ENCODE measurements at regions not wholly inside any gene's neighbourhood (a gene's known extent, or its start where the extent isn't known, plus 50 kb on each side); places are given as distances from the start of the nearest gene placed in this dataset.

DNA sequence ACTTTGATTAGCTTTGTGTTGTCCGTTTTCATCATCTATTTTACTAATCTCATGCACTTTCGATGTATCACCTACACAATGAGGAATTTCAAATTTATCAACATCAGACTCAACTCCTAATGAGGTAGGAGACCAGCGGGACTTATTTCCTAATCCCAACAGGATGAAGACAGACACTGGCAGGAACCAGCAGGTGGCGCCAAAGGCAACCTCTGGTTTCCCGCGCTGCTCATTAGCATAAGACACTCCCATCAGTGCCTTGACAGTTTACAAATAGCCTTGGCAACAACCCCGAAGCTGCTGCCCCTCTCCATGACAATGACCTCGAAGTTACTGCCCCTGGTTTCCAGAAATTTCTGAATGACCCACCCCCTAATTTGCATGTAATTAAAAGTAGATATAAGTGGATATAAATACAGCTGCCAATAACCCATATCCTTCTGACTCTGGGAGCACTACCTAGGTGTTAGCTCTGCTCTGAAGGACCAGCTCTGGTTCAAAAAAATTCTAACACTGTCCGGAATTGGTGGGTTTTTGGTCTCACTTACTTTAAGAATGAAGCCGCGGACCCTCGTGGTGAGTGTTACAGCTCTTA lies 974.8 kb downstream of the ADGRL2 start:
- DNase-seq (ENCODE audit: extremely low read depth, low read depth), result no peak

DNA sequence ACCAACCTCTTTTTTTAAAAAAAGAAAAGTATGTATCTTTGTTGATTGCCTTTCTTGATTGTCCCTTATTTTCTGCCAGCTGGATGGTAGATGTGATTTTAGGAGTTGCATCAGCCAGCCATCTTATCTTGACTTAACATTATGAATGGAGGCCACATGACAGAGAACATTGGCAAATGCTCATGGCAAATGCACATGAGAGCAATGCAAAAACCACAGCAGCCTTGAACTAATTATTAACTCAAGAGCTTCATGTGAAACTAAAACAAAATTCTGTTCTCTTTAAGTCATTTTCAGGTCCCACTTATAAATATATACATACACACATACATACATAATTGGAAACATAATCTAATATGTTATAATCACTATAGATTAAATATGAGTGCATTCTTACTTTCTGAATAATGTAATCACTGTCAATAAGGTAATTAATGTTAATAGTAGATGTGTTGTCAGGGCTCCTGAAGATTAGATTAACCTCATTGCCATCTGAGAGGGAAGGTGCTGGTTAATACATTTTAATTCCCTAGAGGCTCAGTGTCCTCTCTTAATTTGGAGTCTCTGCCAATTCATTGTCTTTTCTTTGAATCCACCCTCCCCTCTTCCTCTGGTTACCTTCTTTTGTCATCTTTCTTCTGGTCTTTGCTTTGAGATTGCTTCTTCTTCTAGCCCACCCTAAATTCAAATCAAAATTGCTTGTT lies 962.2 kb downstream of the ADGRL2 start:
- DNase-seq (ENCODE audit: extremely low read depth, low read depth), result no peak
- no peak for TF ChIP-seq CTCF (IDR thresholded peaks at IDR 0.05; ENCODE audit: low read depth, low read length)

More for the DNA sequence above, 974.8 kb downstream of the ADGRL2 start:
- TF ChIP-seq CTCF (IDR thresholded peaks at IDR 0.05; ENCODE audit: low read depth, low read length), result peak; percentile 36

GRCh38 chr1:82759035-82759434 lies 958.3 kb downstream of the ADGRL2 start:
- DNase-seq (ENCODE audit: extremely low read depth, low read depth), result no peak
- no peak; the same call in 1 of the 2 replicates for TF ChIP-seq CTCF (IDR thresholded peaks at IDR 0.05; ENCODE audit: low read depth, low read length)

- TF ChIP-seq CTCF (IDR thresholded peaks at IDR 0.05; ENCODE audit: low read depth, low read length), result no peak
- no peak for DNase-seq (ENCODE audit: extremely low read depth, low read depth)
Observed at GRCh38 chr1:82755671-82756070, 954.9 kb downstream of the ADGRL2 start.

DNA sequence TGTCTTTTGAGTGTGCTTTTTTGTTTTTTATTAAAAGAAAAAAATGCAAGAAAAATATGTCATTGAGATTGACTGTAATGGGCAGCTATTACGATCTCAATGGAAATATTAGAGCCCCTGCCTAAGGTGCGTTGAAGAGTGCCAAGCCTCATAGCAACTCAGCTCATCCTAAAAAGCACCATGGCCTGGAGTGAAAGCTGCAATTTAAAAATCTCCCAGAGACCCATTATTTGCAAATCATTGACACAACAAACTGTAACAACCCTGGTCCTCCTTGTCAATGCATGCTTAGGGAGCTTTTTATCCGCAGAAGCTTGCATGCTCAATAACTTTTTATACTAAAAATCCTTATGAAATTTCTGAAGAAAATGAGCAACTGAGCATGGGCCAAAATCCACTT lies 954.5 kb downstream of the ADGRL2 start:
- no peak for TF ChIP-seq CTCF (IDR thresholded peaks at IDR 0.05; ENCODE audit: low read depth, low read length)
- no peak for DNase-seq (ENCODE audit: extremely low read depth, low read depth)

- DNase-seq (ENCODE audit: extremely low read depth, low read depth), result no peak
- no peak for TF ChIP-seq CTCF (IDR thresholded peaks at IDR 0.05; ENCODE audit: low read depth, low read length)
Observed at GRCh38 chr1:82752046-82752445, 951.3 kb downstream of the ADGRL2 start.

DNA sequence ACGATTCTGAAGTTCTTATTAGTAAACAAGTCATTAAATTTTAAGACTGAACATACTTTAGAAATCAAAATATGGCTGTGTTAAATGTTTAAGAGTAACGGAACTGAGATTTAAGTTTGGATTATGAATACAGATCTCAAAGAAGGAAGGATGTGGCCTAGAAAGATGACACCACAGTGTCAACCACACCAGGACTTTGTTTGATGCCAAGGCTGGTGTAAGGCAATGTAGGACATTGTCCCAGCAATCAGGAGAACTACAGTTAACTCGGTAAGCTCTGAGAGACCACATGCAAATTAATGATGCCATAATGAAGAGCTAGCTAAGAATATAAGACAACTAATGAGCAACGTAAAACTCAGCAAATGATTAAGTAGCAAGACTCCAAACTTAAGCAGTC lies 932.9 kb downstream of the ADGRL2 start:
- no peak for DNase-seq (ENCODE audit: extremely low read depth, low read depth)
- no peak for TF ChIP-seq CTCF (IDR thresholded peaks at IDR 0.05; ENCODE audit: low read depth, low read length)

Data from AG09319 (cell line).